H1 (cell line): ENCODE measurements at regions not wholly inside any gene's neighbourhood (a gene's known extent, or its start where the extent isn't known, plus 50 kb on each side); places are given as distances from the start of the nearest gene placed in this dataset.

Source experiments
- ASH2L ChIP-seq: fragments of 200-600, 300-600 bp; sonication (generic); IDR thresholded peaks from one replicate; pipeline ENCODE4 v1.7.1; 2017; ENCODE audit warnings: low read length
- CBX8 ChIP-seq: fragments of 300-800, 300-1000 bp; sonication (generic); IDR thresholded peaks from 2 replicates; pipeline ENCODE4 v1.7.1; 2016; ENCODE audit warnings: low read depth, low read length, borderline replicate concordance
- CHD2 ChIP-seq: IDR thresholded peaks from 2 replicates; pipeline ENCODE4 v1.6.1; 2012; ENCODE audit warnings: low read length, improper control_type of control experiment
- CREB1 ChIP-seq: IDR thresholded peaks from 2 replicates; pipeline ENCODE4 v1.6.1; 2012; ENCODE audit warnings: inconsistent platforms
- EGR1 ChIP-seq: IDR thresholded peaks from 2 replicates; pipeline ENCODE4 v1.6.1; 2011; ENCODE audit warnings: low read depth, low read length, borderline replicate concordance
- SRF ChIP-seq: IDR thresholded peaks from 2 replicates; pipeline ENCODE4 v1.6.1; 2011; ENCODE audit warnings: mild to moderate bottlenecking, low read depth, low read length, moderate library complexity
- TAF7 ChIP-seq: optimal IDR thresholded peaks from 2 replicates; pipeline ENCODE3; 2011; ENCODE audit warnings: low read depth, mild to moderate bottlenecking, inconsistent platforms, low read length, moderate library complexity, borderline replicate concordance
- TEAD4 ChIP-seq: IDR thresholded peaks from 2 replicates; pipeline ENCODE4 v1.6.1; 2012; ENCODE audit warnings: low read depth, low read length, inconsistent platforms, mixed read lengths
- TF ChIP-seq, protein P1 (sequence below): IDR thresholded peaks from 2 replicates; pipeline ENCODE4 v1.6.1; 2012; ENCODE audit warnings: low read length, inconsistent platforms
- TF ChIP-seq, protein P2 (sequence below), 3 experiments: IDR thresholded peaks; 1 replicate in 2 of 3; 2 replicates in 1 of 3; pipeline versions ENCODE4 v1.5.1 to v1.6.1; 2011; ENCODE audit warnings: low read length in 3 of 3, mild to moderate bottlenecking in 3 of 3, inconsistent platforms in 2 of 3, low read depth in 1 of 3, moderate library complexity in 1 of 3; ENCODE audit not compliant: insufficient read depth in 1 of 3; ENCODE audit errors: control extremely low read depth in 1 of 3

- TF ChIP-seq CBX8 (no peak), ASH2L (peak; percentile 61), TAF7 (peak; percentile 22), CHD2 (peak; percentile 29; the same call in 1 of the 2 replicates), CREB1 (peak; percentile 41; the same call in 1 of the 2 replicates), EGR1 (peak; percentile 29; the same call in 1 of the 2 replicates), SRF (no peak), TEAD4 (no peak)
- TF ChIP-seq, protein P1, sequence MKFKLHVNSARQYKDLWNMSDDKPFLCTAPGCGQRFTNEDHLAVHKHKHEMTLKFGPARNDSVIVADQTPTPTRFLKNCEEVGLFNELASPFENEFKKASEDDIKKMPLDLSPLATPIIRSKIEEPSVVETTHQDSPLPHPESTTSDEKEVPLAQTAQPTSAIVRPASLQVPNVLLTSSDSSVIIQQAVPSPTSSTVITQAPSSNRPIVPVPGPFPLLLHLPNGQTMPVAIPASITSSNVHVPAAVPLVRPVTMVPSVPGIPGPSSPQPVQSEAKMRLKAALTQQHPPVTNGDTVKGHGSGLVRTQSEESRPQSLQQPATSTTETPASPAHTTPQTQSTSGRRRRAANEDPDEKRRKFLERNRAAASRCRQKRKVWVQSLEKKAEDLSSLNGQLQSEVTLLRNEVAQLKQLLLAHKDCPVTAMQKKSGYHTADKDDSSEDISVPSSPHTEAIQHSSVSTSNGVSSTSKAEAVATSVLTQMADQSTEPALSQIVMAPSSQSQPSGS: no peak
- TF ChIP-seq, protein P2, sequence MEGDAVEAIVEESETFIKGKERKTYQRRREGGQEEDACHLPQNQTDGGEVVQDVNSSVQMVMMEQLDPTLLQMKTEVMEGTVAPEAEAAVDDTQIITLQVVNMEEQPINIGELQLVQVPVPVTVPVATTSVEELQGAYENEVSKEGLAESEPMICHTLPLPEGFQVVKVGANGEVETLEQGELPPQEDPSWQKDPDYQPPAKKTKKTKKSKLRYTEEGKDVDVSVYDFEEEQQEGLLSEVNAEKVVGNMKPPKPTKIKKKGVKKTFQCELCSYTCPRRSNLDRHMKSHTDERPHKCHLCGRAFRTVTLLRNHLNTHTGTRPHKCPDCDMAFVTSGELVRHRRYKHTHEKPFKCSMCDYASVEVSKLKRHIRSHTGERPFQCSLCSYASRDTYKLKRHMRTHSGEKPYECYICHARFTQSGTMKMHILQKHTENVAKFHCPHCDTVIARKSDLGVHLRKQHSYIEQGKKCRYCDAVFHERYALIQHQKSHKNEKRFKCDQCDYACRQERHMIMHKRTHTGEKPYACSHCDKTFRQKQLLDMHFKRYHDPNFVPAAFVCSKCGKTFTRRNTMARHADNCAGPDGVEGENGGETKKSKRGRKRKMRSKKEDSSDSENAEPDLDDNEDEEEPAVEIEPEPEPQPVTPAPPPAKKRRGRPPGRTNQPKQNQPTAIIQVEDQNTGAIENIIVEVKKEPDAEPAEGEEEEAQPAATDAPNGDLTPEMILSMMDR (IDR thresholded peaks at IDR 0.05; ENCODE audit: control extremely low read depth in 1 of 3, insufficient read depth in 1 of 3, low read depth in 1 of 3, low read length in 3 of 3): peak; percentile 79 to 97 (median 91)
These were observed 496.4 kb downstream of the BUD13 start (continued) for GRCh38 chr11:116276051-116277044.
